ENCODE measurements at regions not wholly inside any gene's neighbourhood (a gene's known extent, or its start where the extent isn't known, plus 50 kb on each side); places are given as distances from the start of the nearest gene placed in this dataset.
"Not testable (repeated sequence)": the region's sequence is repeated elsewhere in the genome, so short reads cannot be mapped to it uniquely, and the experiment has no call there.

DNA sequence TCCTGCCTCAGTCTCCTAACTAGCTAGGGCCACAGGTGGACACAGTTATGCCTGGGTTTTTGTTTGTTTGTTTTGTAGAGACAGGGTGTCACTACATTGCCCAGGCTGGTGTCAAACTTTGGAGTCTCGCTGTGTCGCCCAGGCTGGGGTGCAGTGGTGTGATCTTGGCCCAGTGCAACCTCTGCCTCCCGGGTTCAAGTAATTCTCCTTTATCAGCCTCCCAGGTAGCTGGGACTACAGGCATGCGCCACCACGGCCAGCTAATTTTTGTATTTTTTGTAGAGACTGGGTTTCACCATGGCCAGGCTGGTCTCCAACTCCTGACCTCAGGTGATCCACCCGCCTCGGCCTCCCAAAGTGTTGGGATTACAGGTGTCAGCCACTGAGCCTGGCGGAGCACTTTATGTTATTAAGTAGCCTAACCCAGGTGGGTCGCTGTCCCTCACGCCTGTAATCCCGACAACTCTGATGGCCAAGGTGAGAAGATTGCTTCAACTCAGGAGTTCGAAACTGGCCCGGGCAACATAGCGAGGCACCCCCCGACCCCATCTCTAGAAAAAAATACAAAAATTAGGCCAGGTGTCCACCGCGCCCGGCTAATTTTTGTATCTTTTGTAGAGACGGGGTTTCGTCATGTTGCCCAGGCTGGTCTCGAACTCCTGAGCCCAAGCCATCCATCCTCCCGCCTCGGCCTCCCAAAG, 91.2 kb upstream of the OR4F16 start:
- TF ChIP-seq POLR2A (IDR thresholded peaks at IDR 0.05; ENCODE audit: low read length); GATA1 (IDR thresholded peaks at IDR 0.05; ENCODE audit: low read depth, low read length): not testable (repeated sequence)

All from erythroblast (primary cell).